H9 (cell line): ENCODE measurements at regions not wholly inside any gene's neighbourhood (a gene's known extent, or its start where the extent isn't known, plus 50 kb on each side); places are given as distances from the start of the nearest gene placed in this dataset.

ENCODE experiments used
- DNase-seq: peaks from one replicate; pipeline ENCODE4 v3.0.0-alpha.2; 2017
- H2AFZ ChIP-seq: one replicate; pipeline ENCODE4 v1.6.1; 2013; ENCODE audit warnings: mild to moderate bottlenecking, low read length, control low read depth, moderate library complexity
- H2AK5ac ChIP-seq: 2 replicates; pipeline ENCODE4 v1.6.1; 2013; ENCODE audit warnings: low read length, control low read depth, mixed read lengths; ENCODE audit not compliant: insufficient read length
- H2BK120ac ChIP-seq: one replicate; pipeline ENCODE4 v1.6.1; 2013; ENCODE audit warnings: low read depth, mild to moderate bottlenecking, low read length, control low read depth, inconsistent platforms; ENCODE audit not compliant: poor library complexity, severe bottlenecking
- H2BK12ac ChIP-seq: 2 replicates; pipeline ENCODE4 v1.6.1; 2013; ENCODE audit warnings: low read length, control low read depth, mixed read lengths, low read depth; ENCODE audit not compliant: insufficient read length
- H2BK15ac ChIP-seq: 2 replicates; pipeline ENCODE4 v1.6.1; 2013; ENCODE audit warnings: low read depth, low read length, control low read depth
- H2BK20ac ChIP-seq: one replicate; pipeline ENCODE4 v1.6.1; 2013; ENCODE audit warnings: low read depth, mild to moderate bottlenecking, low read length, control low read depth, inconsistent platforms; ENCODE audit not compliant: poor library complexity, severe bottlenecking
- H2BK5ac ChIP-seq: 2 replicates; pipeline ENCODE4 v1.6.1; 2013; ENCODE audit warnings: low read length, control low read depth, mixed read lengths; ENCODE audit not compliant: insufficient read length
- H3K14ac ChIP-seq: 2 replicates; pipeline ENCODE4 v1.6.1; 2013; ENCODE audit warnings: low read length, control low read depth; ENCODE audit not compliant: insufficient read depth
- H3K18ac ChIP-seq: 2 replicates; pipeline ENCODE4 v1.6.1; 2013; ENCODE audit warnings: low read depth, mild to moderate bottlenecking, mixed read lengths, low read length, control low read depth; ENCODE audit not compliant: insufficient read length
- H3K23ac ChIP-seq: 2 replicates; pipeline ENCODE4 v1.6.1; 2013; ENCODE audit warnings: low read length, control low read depth, mixed read lengths, low read depth; ENCODE audit not compliant: insufficient read length
- H3K23me2 ChIP-seq: 2 replicates; pipeline ENCODE4 v1.6.1; 2013; ENCODE audit warnings: low read depth, mild to moderate bottlenecking, mixed read lengths, low read length, control low read depth; ENCODE audit not compliant: insufficient read length, poor library complexity, severe bottlenecking
- H3K27ac ChIP-seq: 2 replicates; pipeline ENCODE4 v1.5.1; 2013; ENCODE audit warnings: low read length, control low read depth, mixed read lengths, low read depth; ENCODE audit not compliant: insufficient read length
- H3K27me3 ChIP-seq: 2 replicates; pipeline ENCODE4 v1.6.1; 2013; ENCODE audit warnings: low read length, control low read depth, inconsistent platforms; ENCODE audit not compliant: insufficient read depth
- H3K4ac ChIP-seq: 2 replicates; pipeline ENCODE4 v1.6.1; 2013; ENCODE audit warnings: low read depth, mild to moderate bottlenecking, control low read depth, inconsistent platforms, low read length, moderate library complexity
- H3K4me1 ChIP-seq: 2 replicates; pipeline ENCODE4 v1.6.1; 2013; ENCODE audit warnings: low read length, control low read depth, inconsistent platforms; ENCODE audit not compliant: insufficient read depth
- H3K4me2 ChIP-seq: 2 replicates; pipeline ENCODE4 v1.6.1; 2013; ENCODE audit warnings: low read length, control low read depth, mixed read lengths; ENCODE audit not compliant: insufficient read length, insufficient read depth
- H3K56ac ChIP-seq: 2 replicates; pipeline ENCODE4 v1.6.1; 2013; ENCODE audit warnings: low read depth, mild to moderate bottlenecking, mixed read lengths, low read length, control low read depth; ENCODE audit not compliant: insufficient read length
- H3K79me1 ChIP-seq: 2 replicates; pipeline ENCODE4 v1.6.1; 2013; ENCODE audit warnings: low read depth, mild to moderate bottlenecking, moderate library complexity, low read length, control low read depth, inconsistent platforms; ENCODE audit not compliant: insufficient read depth, poor library complexity, severe bottlenecking
- H3K79me2 ChIP-seq: 2 replicates; pipeline ENCODE4 v1.6.1; 2013; ENCODE audit warnings: low read length, control low read depth, inconsistent platforms; ENCODE audit not compliant: insufficient read depth
- H3K9ac ChIP-seq: 2 replicates; pipeline ENCODE4 v1.6.1; 2013; ENCODE audit warnings: low read length, control low read depth, mixed read lengths; ENCODE audit not compliant: insufficient read length; ENCODE audit errors: extremely low read depth
- H3K9me3 ChIP-seq: one replicate; pipeline ENCODE4 v1.6.1; 2013; ENCODE audit warnings: low read depth, low read length, inconsistent platforms; ENCODE audit not compliant: control insufficient read depth
- H3T11ph ChIP-seq: one replicate; pipeline ENCODE4 v1.6.1; 2013; ENCODE audit warnings: mild to moderate bottlenecking, low read length, control low read depth, inconsistent platforms
- H4K20me1 ChIP-seq: one replicate; pipeline ENCODE4 v1.6.1; 2013; ENCODE audit not compliant: control insufficient read depth, insufficient read length, insufficient read depth
- H4K5ac ChIP-seq: 2 replicates; pipeline ENCODE4 v1.6.1; 2013; ENCODE audit warnings: low read depth, mild to moderate bottlenecking, mixed read lengths, low read length, control low read depth; ENCODE audit not compliant: insufficient read length
- H4K8ac ChIP-seq: replicated peaks from 2 replicates; pipeline ENCODE4 v1.6.1; 2013; ENCODE audit warnings: low read length, control low read depth, mixed read lengths, low read depth; ENCODE audit not compliant: insufficient read length
- H4K91ac ChIP-seq: 2 replicates; pipeline ENCODE4 v1.6.1; 2013; ENCODE audit warnings: low read depth, mild to moderate bottlenecking, moderate library complexity, mixed read lengths, low read length, control low read depth; ENCODE audit not compliant: insufficient read length
- H3K27ac Mint-ChIP-seq, 3 experiments: 2 replicates in 2 of 3; 3 replicates in 1 of 3; pipeline ENCODE4 v1.8.0; 2020 to 2021; ENCODE audit warnings: mixed read lengths in 3 of 3, mild to moderate bottlenecking in 1 of 3, moderate library complexity in 1 of 3
- H3K27me3 Mint-ChIP-seq: 2 replicates; pipeline ENCODE4 v1.8.0; 2021; ENCODE audit warnings: low read depth, mild to moderate bottlenecking, moderate library complexity, mixed read lengths
- H3K36me3 Mint-ChIP-seq, 3 experiments: 2 replicates in 2 of 3; 3 replicates in 1 of 3; pipeline ENCODE4 v1.8.0; 2020 to 2021; ENCODE audit warnings: low read depth in 3 of 3, mixed read lengths in 3 of 3; ENCODE audit not compliant: insufficient read depth in 1 of 3
- H3K4me1 Mint-ChIP-seq, 2 experiments: 2 replicates each; pipeline ENCODE4 v1.8.0; 2020; ENCODE audit warnings: mixed read lengths in 2 of 2
- H3K4me3 Mint-ChIP-seq, 2 experiments: 2 replicates in 1 of 2; 3 replicates in 1 of 2; pipeline ENCODE4 v1.8.0; 2020 to 2021; ENCODE audit warnings: mild to moderate bottlenecking in 2 of 2, mixed read lengths in 2 of 2, moderate library complexity in 1 of 2
- H3K9me3 Mint-ChIP-seq, 2 experiments: 2 replicates in 1 of 2; 3 replicates in 1 of 2; pipeline ENCODE4 v1.8.0; 2020; ENCODE audit warnings: mild to moderate bottlenecking in 2 of 2, mixed read lengths in 2 of 2, moderate library complexity in 1 of 2
- CTCF ChIP-seq: fragments of 200-600 bp; sonication (generic); conservative IDR thresholded peaks from 3 replicates; pipeline ENCODE4 v1.8.0; 2021; ENCODE audit warnings: antibody characterized with exemption, mild to moderate bottlenecking
- WGBS: extraction: QIAGEN DNeasy Blood & Tissue Kit; methylation state at CpG from one replicate; pipeline ENCODE4 v1.1.7; 2013; ENCODE audit warnings: missing lambda C conversion rate, low lambda C conversion rate, mixed read lengths; ENCODE audit not compliant: insufficient read length; ENCODE audit errors: extremely low coverage; 5-methylcytosine and 5-hydroxymethylcytosine counted together

GRCh38 chr6:113122060-113122459, 735.1 kb upstream of the MARCKS start:
- Histone ChIP-seq H3K27me3 (no peaks in the 10 kb centered on the region), H2BK15ac (no peak overlapping the region), H2AK5ac (no peak overlapping the region), H3K56ac (no peak overlapping the region), H2AFZ (no peak overlapping the region), H3K18ac (no peak overlapping the region), H2BK120ac (no peak overlapping the region), H4K5ac (no peak overlapping the region), H4K8ac (no peak overlapping the region), H4K20me1 (no peaks in the 10 kb centered on the region), H2BK12ac (no peak overlapping the region), H3K4me1 (no peaks in the 10 kb centered on the region), H3T11ph (no peak overlapping the region), H3K23me2 (no peaks in the 10 kb centered on the region), H3K14ac (no peak overlapping the region), H3K4me2 (no peak overlapping the region), H2BK5ac (no peak overlapping the region), H3K23ac (no peak overlapping the region), H2BK20ac (no peak overlapping the region), H3K79me1 (no peaks in the 10 kb centered on the region), H3K9me3 (no peaks in the 10 kb centered on the region), H4K91ac (no peak overlapping the region), H3K9ac (no peak overlapping the region), H3K79me2 (no peaks in the 10 kb centered on the region), H3K27ac (no peak overlapping the region), H3K4ac (no peak overlapping the region)
- H3K27ac Mint-ChIP-seq: no peak overlapping the region; a peak in 1 of 7 replicates
- H3K36me3 Mint-ChIP-seq: 0 out of 7 replicates have a peak, but pooled peaks cover 0 to 5% (median 0%) of the 10 kb centered on the region in 3 experiments
- no peak overlapping the region for H3K4me3 Mint-ChIP-seq
- H3K4me1 Mint-ChIP-seq: peaks cover 4% of the 10 kb centered on the region in 2 experiments; a peak in 3 of 4 replicates
- peaks cover 0 to 4% of the 10 kb centered on the region in 2 experiments; a peak in 2 of 5 replicates for H3K9me3 Mint-ChIP-seq
- peak; percentile 58 for TF ChIP-seq CTCF
- DNase-seq: peak; percentile 53
- no CpG with 5 or more reads among the region's 1 CpG for WGBS
- H3K27me3 Mint-ChIP-seq: no peaks in the 10 kb centered on the region
